HG02852 (cell line): ENCODE measurements at regions not wholly inside any gene's neighbourhood (a gene's known extent, or its start where the extent isn't known, plus 50 kb on each side); places are given as distances from the start of the nearest gene placed in this dataset.

Experiments used
- ATAC-seq: cut with Tn5 transposase; IDR thresholded peaks from one replicate; pipeline ENCODE4 v1.9.1; 2021; ENCODE audit warnings: mild to moderate bottlenecking, moderate library complexity; ENCODE audit not compliant: unreplicated experiment

DNA sequence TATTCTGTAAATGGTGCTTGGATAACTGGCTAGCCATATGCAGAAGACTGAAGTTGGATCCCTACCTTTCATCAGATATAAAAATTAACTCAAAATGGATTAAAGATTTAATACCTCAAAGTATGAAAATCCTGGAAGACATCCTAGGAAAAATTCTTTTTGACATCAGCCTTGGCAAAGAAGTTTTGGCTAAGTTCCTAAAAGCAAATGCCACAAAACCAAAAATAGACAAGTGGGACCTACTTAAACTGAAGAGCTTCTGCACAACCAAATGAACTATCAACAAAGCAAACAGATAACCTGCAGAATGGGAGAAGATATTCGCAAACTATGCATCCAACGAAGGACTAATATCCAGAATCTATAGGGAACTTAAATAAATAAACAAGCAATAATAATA, 60.3 kb upstream of the RIPPLY2 start:
- ATAC-seq: no peak

DNA sequence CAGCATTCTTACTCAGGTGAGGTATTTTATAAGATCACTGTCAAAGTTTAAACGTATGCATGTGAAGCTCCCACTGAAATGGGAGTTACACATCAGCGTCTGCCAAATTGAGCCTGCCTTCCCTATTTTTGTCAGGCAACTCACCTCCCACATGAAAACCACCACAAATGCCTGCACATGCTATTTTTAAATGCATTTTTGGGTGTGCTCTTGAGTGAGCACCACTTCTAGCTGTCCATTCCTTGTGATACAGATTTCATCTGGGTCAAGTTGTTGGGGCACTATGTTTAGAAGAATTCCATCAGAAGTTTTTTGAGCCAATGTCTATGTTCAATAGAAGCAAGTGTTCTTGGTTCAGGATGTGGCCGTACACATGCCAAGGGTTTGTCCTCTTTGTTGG, 71.7 kb upstream of the RIPPLY2 start:
- ATAC-seq: no peak

DNA sequence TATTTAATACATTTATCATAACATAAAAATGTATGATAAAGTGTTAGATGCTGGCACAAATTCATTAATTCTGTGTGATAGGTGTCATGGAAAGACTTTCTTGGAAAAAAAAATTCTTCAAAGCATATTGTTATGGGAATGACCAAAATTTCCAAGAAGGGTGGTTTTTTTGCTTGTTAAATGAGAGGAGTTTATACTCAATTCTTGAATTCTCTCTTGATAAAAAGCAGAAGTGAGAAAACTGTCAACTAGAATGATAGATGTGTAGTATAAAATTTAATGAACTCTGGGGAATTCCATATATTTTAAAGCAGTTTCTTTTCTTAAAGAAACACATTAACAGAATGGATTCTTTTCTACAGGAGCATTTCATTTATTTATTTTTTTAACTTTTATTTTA, 62.0 kb upstream of the SNAP91 start:
- peak; percentile 73 for ATAC-seq

DNA sequence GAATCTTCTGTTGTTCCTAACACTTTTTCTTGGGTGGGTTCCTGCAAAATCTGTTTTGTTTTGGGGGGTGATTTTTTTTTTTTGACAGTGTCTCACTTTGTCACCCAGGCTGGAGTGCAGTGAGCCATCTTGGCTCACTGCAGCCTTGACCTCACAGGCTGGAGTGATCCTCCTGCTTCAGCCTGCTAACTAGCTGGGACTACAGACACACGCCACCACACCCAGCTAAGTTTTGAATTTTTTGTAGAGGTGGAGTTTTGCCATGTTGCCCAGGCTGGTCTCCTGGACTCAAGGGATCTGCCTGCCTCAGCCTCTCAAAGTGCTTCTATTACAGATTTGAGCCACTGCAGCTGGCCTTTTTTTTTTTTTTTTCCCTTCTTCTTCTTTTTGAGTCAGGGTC, 60.5 kb upstream of the SNAP91 start:
- no peak for ATAC-seq

DNA sequence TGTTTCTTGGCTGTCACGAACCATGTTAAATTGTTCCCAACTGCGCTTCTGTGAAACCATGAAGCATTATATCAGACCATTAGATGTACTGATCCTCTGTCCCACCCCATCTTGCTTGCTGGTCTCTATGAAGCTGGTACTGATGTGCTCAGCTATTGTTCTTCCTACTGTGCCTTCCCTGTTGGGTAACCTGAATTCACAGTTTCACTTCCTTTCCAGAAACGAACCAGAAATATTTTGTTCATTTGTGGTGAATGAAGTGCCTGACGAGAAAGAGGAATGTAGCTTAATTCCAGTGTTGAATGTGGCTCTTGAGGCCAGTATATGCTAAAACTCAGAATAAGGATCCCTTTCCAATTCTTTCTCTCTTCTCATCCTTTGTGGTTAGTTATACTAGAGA, 58.1 kb upstream of the SNAP91 start:
- no peak for ATAC-seq
